ENCODE measurements at regions not wholly inside any gene's neighbourhood (a gene's known extent, or its start where the extent isn't known, plus 50 kb on each side); places are given as distances from the start of the nearest gene placed in this dataset.

DNA sequence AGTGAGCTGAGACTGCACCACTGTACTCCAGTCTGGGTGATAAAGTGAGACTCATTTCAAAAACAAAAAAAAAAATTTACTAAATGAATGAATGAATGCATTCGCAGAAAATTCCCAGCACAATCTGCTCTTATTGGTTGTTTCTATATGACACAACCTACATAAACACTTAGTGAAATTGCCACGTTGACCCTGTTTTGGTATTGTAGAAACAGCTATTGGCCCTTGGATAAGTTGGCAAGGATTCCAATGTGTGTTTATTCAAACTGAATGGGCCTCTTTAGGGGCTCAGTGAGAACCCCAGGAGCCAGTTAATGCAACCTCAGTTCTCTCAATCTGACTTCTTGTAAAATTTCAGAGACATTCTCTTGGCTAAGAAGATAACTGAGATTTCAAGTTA, 66.0 kb downstream of the HHEX start:
- TF ChIP-seq, protein P1, sequence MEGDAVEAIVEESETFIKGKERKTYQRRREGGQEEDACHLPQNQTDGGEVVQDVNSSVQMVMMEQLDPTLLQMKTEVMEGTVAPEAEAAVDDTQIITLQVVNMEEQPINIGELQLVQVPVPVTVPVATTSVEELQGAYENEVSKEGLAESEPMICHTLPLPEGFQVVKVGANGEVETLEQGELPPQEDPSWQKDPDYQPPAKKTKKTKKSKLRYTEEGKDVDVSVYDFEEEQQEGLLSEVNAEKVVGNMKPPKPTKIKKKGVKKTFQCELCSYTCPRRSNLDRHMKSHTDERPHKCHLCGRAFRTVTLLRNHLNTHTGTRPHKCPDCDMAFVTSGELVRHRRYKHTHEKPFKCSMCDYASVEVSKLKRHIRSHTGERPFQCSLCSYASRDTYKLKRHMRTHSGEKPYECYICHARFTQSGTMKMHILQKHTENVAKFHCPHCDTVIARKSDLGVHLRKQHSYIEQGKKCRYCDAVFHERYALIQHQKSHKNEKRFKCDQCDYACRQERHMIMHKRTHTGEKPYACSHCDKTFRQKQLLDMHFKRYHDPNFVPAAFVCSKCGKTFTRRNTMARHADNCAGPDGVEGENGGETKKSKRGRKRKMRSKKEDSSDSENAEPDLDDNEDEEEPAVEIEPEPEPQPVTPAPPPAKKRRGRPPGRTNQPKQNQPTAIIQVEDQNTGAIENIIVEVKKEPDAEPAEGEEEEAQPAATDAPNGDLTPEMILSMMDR (conservative IDR thresholded peaks at IDR 0.05), result no peak
- TF ChIP-seq ZFX (IDR thresholded peaks at IDR 0.05), result no peak

Data from C4-2B (cell line).